Gastrocnemius medialis (tissue), 4 donors: ENCODE measurements at regions not wholly inside any gene's neighbourhood (a gene's known extent, or its start where the extent isn't known, plus 50 kb on each side); places are given as distances from the start of the nearest gene placed in this dataset.

Source experiments
- ATAC-seq, 2 donors: fragments of 150-250 bp; one replicate each; pipeline ENCODE4 v1.9.1; 2016
- DNase-seq, 2 donors: peaks; one replicate each; pipeline ENCODE4 v3.0.0-alpha.2; 2019
- H3K27ac ChIP-seq, 4 donors: fragments of 200-600 bp; sonication (generic); 1 replicate in 1 of 4; 2 replicates in 3 of 4; pipeline ENCODE4 v1.5.1; 2016 to 2018; ENCODE audit warnings: mild to moderate bottlenecking in 2 of 4, moderate library complexity in 1 of 4
- H3K27me3 ChIP-seq, 3 donors: fragments of 200-600 bp; sonication (generic) in 2 of 3; 1 replicate in 1 of 3; 2 replicates in 2 of 3; pipeline versions ENCODE4 v1.5.1 to v1.6.0; 2016 to 2019; ENCODE audit warnings: mild to moderate bottlenecking in 1 of 3, moderate library complexity in 1 of 3
- H3K36me3 ChIP-seq, 2 donors: fragments of 200-600 bp; sonication (generic) in 1 of 2; one replicate each; pipeline ENCODE4 v1.5.1; 2017 to 2018
- H3K4me1 ChIP-seq, 2 donors: fragments of 200-600 bp; sonication (generic) in 1 of 2; one replicate each; pipeline ENCODE4 v1.5.1; 2016 to 2017; ENCODE audit warnings: mild to moderate bottlenecking in 2 of 2
- H3K4me3 ChIP-seq, 4 donors: fragments of 200-600 bp; sonication (generic) in 3 of 4; 1 replicate in 1 of 4; 2 replicates in 3 of 4; pipeline ENCODE4 v1.5.1; 2016 to 2019; ENCODE audit warnings: mild to moderate bottlenecking in 2 of 4
- H3K9me3 ChIP-seq, 3 donors: fragments of 200-600 bp; sonication (generic) in 2 of 3; 1 replicate in 1 of 3; 2 replicates in 2 of 3; pipeline ENCODE4 v1.5.1; 2016 to 2019
- CTCF ChIP-seq, 5 experiments: fragments of 450-650 bp in 3 of 5; fragments of 200-600 bp in 2 of 5; sonication (generic) in 2 of 5; IDR thresholded peaks in 4 of 5; conservative IDR thresholded peaks in 1 of 5; 1 replicate in 4 of 5; 2 replicates in 1 of 5; pipeline ENCODE4 v1.5.1; 2016 to 2019; ENCODE audit warnings: antibody characterized with exemption in 5 of 5, mild to moderate bottlenecking in 3 of 5, moderate library complexity in 3 of 5
- POLR2A ChIP-seq, 2 donors: fragments of 450-650 bp; IDR thresholded peaks; one replicate each; pipeline ENCODE4 v1.6.1; 2017; ENCODE audit warnings: antibody characterized with exemption in 2 of 2, mild to moderate bottlenecking in 2 of 2, moderate library complexity in 2 of 2
- in situ Hi-C, 4 donors: fragments of 200-750 bp; cut with MboI; loops; one replicate each; pipeline versions ENCODE4 v1.15.0 to v1.8.0; 2017; ENCODE audit warnings: low sequenced_read_pairs in 4 of 4
- intact Hi-C: fragments of 100-400 bp; cut with DNase I; formaldehyde crosslinking; loops from one replicate; pipeline ENCODE4 v1.15.1; 2023; ENCODE audit warnings: low total_unique reads

GRCh38 chr5:139733698-139734538, 61.7 kb upstream of the PSD2 start:
- in situ Hi-C loops (no loop called here), intact Hi-C loops (no loop called here)
- Histone ChIP-seq H3K27me3 (no peaks in the 10 kb centered on the region), H3K36me3 (no peaks in the 10 kb centered on the region), H3K9me3 (no peaks in the 10 kb centered on the region), H3K27ac (no peak overlapping the region), H3K4me3 (no peak overlapping the region), H3K4me1 (no peaks in the 10 kb centered on the region)
- TF ChIP-seq CTCF (IDR thresholded peaks at IDR 0.05 in 4 of 5, conservative IDR thresholded peaks at IDR 0.05 in 1 of 5): no peak
- TF ChIP-seq POLR2A (IDR thresholded peaks at IDR 0.05): no peak
- DNase-seq (no peak), ATAC-seq (no peak)

GRCh38 chr5:139734539-139734916, 61.1 kb upstream of the PSD2 start:
- TF ChIP-seq POLR2A (IDR thresholded peaks at IDR 0.05) (no peak), CTCF (IDR thresholded peaks at IDR 0.05 in 4 of 5, conservative IDR thresholded peaks at IDR 0.05 in 1 of 5) (no peak)
- Histone ChIP-seq H3K27me3 (no peaks in the 10 kb centered on the region), H3K36me3 (no peaks in the 10 kb centered on the region), H3K9me3 (no peaks in the 10 kb centered on the region), H3K4me3 (no peak overlapping the region), H3K4me1 (no peaks in the 10 kb centered on the region), H3K27ac (no peak overlapping the region)
- in situ Hi-C loops: no loop called here
- DNase-seq: no peak
- ATAC-seq: no peak
- intact Hi-C loops: no loop called here

- Histone ChIP-seq H3K4me3 (no peak overlapping the region), H3K9me3 (no peaks in the 10 kb centered on the region), H3K27me3 (no peaks in the 10 kb centered on the region), H3K4me1 (no peaks in the 10 kb centered on the region), H3K27ac (no peak overlapping the region), H3K36me3 (no peaks in the 10 kb centered on the region)
- TF ChIP-seq POLR2A (IDR thresholded peaks at IDR 0.05) (no peak), CTCF (IDR thresholded peaks at IDR 0.05 in 4 of 5, conservative IDR thresholded peaks at IDR 0.05 in 1 of 5) (no peak)
- in situ Hi-C loops (no loop called here), intact Hi-C loops (no loop called here)
- DNase-seq (no peak), ATAC-seq (no peak)
These were observed 57.1 kb upstream of the PSD2 start for GRCh38 chr5:139738193-139739149.

GRCh38 chr5:139739150-139739974, 56.2 kb upstream of the PSD2 start:
- Histone ChIP-seq H3K27ac (no peak overlapping the region), H3K9me3 (no peaks in the 10 kb centered on the region), H3K27me3 (no peaks in the 10 kb centered on the region), H3K4me1 (no peaks in the 10 kb centered on the region), H3K4me3 (no peak overlapping the region), H3K36me3 (no peaks in the 10 kb centered on the region)
- intact Hi-C loops (no loop called here), in situ Hi-C loops (no loop called here)
- no peak for ATAC-seq
- TF ChIP-seq POLR2A (IDR thresholded peaks at IDR 0.05) (no peak), CTCF (IDR thresholded peaks at IDR 0.05 in 4 of 5, conservative IDR thresholded peaks at IDR 0.05 in 1 of 5) (no peak)
- no peak for DNase-seq
